ENCODE measurements at regions not wholly inside any gene's neighbourhood (a gene's known extent, or its start where the extent isn't known, plus 50 kb on each side); places are given as distances from the start of the nearest gene placed in this dataset.
"Not testable (repeated sequence)": the region's sequence is repeated elsewhere in the genome, so short reads cannot be mapped to it uniquely, and the experiment has no call there.

GRCh38 chr19:28538579-28538978 is 674.4 kb downstream of the UQCRFS1 start:
- not testable (repeated sequence) for H3K4me3 Mint-ChIP-seq; ATAC-seq (ENCODE audit: low read depth)

DNA sequence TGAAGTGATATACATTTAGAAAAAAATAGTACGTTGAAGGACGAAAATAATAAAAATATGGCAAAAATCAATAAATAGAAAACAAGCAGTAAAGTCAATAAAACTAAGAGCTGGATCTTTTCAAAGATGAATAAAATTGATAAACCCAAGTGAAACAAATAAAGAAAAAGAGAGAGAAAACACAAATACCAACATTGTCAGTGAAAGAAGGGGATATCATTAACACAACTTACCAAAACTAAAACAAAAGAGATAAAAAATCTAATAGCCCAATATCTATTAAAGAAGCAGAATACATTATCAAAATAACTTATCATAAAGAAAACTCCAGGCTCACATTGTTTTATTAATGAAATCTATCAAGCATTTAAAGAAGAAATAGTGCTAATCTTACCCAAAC is 675.1 kb downstream of the UQCRFS1 start:
- ATAC-seq (ENCODE audit: low read depth): no peak
- Mint-ChIP-seq H3K4me3 (no peak overlapping the region), H3K4me1 (peaks cover 2% of the 10 kb centered on the region)

More at GRCh38 chr19:28538579-28538978, 674.4 kb downstream of the UQCRFS1 start:
- H3K9me3 Mint-ChIP-seq; DNase-seq (ENCODE audit: low spot score in 2 of 2); H3K4me1 Mint-ChIP-seq; H3K27me3 Mint-ChIP-seq; H3K27ac Mint-ChIP-seq; H3K36me3 Mint-ChIP-seq: not testable (repeated sequence)

GRCh38 chr19:28537079-28537478 is 675.9 kb downstream of the UQCRFS1 start:
- Mint-ChIP-seq H3K36me3 (no peaks in the 10 kb centered on the region), H3K27ac (no peak overlapping the region), H3K9me3 (peaks cover 11% of the 10 kb centered on the region), H3K4me3 (no peak overlapping the region), H3K4me1 (peaks cover 2% of the 10 kb centered on the region), H3K27me3 (no peaks in the 10 kb centered on the region)
- ATAC-seq (ENCODE audit: low read depth) (no peak), DNase-seq (ENCODE audit: low spot score in 2 of 2) (no peak)

More for the DNA sequence above, 675.1 kb downstream of the UQCRFS1 start:
- no peaks in the 10 kb centered on the region for H3K36me3 Mint-ChIP-seq
- peaks cover 7% of the 10 kb centered on the region for H3K9me3 Mint-ChIP-seq
- H3K27me3 Mint-ChIP-seq: no peaks in the 10 kb centered on the region
- H3K27ac Mint-ChIP-seq: no peak overlapping the region
- no peak for DNase-seq (ENCODE audit: low spot score in 2 of 2)

DNA sequence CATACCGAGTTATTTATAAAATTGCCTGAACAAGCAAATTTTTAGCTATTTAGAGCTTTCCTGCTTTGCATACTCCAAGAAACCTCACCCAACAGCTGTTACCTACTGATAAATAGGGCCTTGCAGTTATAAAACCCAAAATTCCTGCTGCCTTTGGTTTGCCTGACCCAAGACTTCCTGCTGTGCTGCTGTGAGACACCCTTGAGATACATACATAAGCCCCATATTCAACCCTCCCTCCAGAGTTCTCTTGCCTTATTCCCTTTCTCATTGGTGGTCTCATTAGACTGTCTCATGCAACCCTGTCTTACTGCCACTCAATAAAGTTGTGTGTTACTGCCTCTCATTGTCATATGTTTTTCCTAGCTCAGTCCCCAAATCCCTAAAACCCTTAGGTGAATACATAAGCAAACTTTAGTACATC is 677.6 kb downstream of the UQCRFS1 start:
- no peak overlapping the region for H3K27ac Mint-ChIP-seq
- no peaks in the 10 kb centered on the region for H3K27me3 Mint-ChIP-seq
- no peak overlapping the region for H3K4me3 Mint-ChIP-seq
- H3K4me1 Mint-ChIP-seq: peaks cover 2% of the 10 kb centered on the region
- DNase-seq (ENCODE audit: low spot score in 2 of 2) (no peak), ATAC-seq (ENCODE audit: low read depth) (no peak)
- H3K9me3 Mint-ChIP-seq: peaks cover 11% of the 10 kb centered on the region
- no peaks in the 10 kb centered on the region for H3K36me3 Mint-ChIP-seq

GRCh38 chr19:28534766-28535351 is 678.1 kb downstream of the UQCRFS1 start:
- H3K9me3 Mint-ChIP-seq: peaks cover 11% of the 10 kb centered on the region
- no peaks in the 10 kb centered on the region for H3K27me3 Mint-ChIP-seq
- peaks cover 2% of the 10 kb centered on the region for H3K4me1 Mint-ChIP-seq
- DNase-seq (ENCODE audit: low spot score in 2 of 2) (no peak), ATAC-seq (ENCODE audit: low read depth) (no peak)
- H3K36me3 Mint-ChIP-seq: no peaks in the 10 kb centered on the region
- H3K27ac Mint-ChIP-seq: no peak overlapping the region
- no peak overlapping the region for H3K4me3 Mint-ChIP-seq

- Mint-ChIP-seq H3K27me3 (no peaks in the 10 kb centered on the region), H3K4me1 (peaks cover 2% of the 10 kb centered on the region), H3K4me3 (no peak overlapping the region), H3K36me3 (no peaks in the 10 kb centered on the region), H3K27ac (no peak overlapping the region), H3K9me3 (peaks cover 9% of the 10 kb centered on the region)
- ATAC-seq (ENCODE audit: low read depth): no peak
- DNase-seq (ENCODE audit: low spot score in 2 of 2): no peak
Observed at GRCh38 chr19:28532765-28533341, 680.1 kb downstream of the UQCRFS1 start.

- H3K4me3 Mint-ChIP-seq: no peak overlapping the region
- H3K9me3 Mint-ChIP-seq: peaks cover 8% of the 10 kb centered on the region
- ATAC-seq (ENCODE audit: low read depth): no peak
- no peak overlapping the region for H3K27ac Mint-ChIP-seq
- no peaks in the 10 kb centered on the region for H3K36me3 Mint-ChIP-seq
- H3K4me1 Mint-ChIP-seq: peaks cover 2% of the 10 kb centered on the region
- H3K27me3 Mint-ChIP-seq: no peaks in the 10 kb centered on the region
- DNase-seq (ENCODE audit: low spot score in 2 of 2): no peak
Observed at GRCh38 chr19:28531979-28532378, 681.0 kb downstream of the UQCRFS1 start.

DNA sequence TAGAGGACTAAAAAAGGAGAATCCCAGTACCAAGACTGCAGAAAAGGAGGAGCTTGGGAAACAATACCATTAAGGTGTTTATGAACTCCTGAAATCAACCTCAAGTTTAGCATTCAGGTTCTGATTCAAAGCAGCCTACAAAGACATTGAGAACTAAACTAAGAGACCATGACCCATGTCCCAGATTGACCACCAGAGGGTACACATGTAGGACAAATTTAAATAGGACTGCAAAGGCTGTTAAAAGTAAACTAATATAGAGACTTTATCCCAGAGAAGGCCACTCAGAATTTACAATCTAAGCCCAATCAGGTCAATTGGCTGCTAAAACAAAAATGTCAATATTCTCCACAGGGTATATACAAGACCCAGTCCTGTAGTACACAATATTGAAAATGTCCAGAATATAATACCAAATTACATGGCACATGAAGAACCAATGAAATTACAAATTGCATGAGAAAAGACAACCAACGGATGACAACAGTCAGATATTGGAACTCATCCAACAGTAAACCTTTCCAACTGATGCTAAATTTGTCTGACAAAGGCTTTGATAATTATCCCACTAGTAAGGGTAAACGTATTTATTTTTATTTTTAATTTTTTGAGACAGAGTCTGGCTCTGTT is 682.4 kb downstream of the UQCRFS1 start:
- Mint-ChIP-seq H3K4me3 (no peak overlapping the region), H3K9me3 (peaks cover 7% of the 10 kb centered on the region), H3K36me3 (no peaks in the 10 kb centered on the region), H3K4me1 (peaks cover 2% of the 10 kb centered on the region), H3K27ac (no peak overlapping the region), H3K27me3 (no peaks in the 10 kb centered on the region)
- ATAC-seq (ENCODE audit: low read depth) (no peak), DNase-seq (ENCODE audit: low spot score in 2 of 2) (no peak)

- Mint-ChIP-seq H3K27ac (no peak overlapping the region), H3K4me3 (no peak overlapping the region), H3K9me3 (peaks cover 7% of the 10 kb centered on the region), H3K27me3 (no peaks in the 10 kb centered on the region), H3K4me1 (no peaks in the 10 kb centered on the region), H3K36me3 (no peaks in the 10 kb centered on the region)
- DNase-seq (ENCODE audit: low spot score in 2 of 2) (no peak), ATAC-seq (ENCODE audit: low read depth) (no peak)
Observed at GRCh38 chr19:28526038-28526437, 686.9 kb downstream of the UQCRFS1 start.

- H3K4me1 Mint-ChIP-seq: no peaks in the 10 kb centered on the region
- peaks cover 8% of the 10 kb centered on the region for H3K9me3 Mint-ChIP-seq
- H3K27ac Mint-ChIP-seq: no peak overlapping the region
- no peaks in the 10 kb centered on the region for H3K27me3 Mint-ChIP-seq
- H3K4me3 Mint-ChIP-seq: no peak overlapping the region
- DNase-seq (ENCODE audit: low spot score in 2 of 2) (no peak), ATAC-seq (ENCODE audit: low read depth) (no peak)
- no peaks in the 10 kb centered on the region for H3K36me3 Mint-ChIP-seq
Observed at GRCh38 chr19:28523619-28524018, 689.3 kb downstream of the UQCRFS1 start.

GRCh38 chr19:28522545-28522922 is 690.4 kb downstream of the UQCRFS1 start:
- H3K9me3 Mint-ChIP-seq: peaks cover 8% of the 10 kb centered on the region
- H3K4me1 Mint-ChIP-seq: no peaks in the 10 kb centered on the region
- no peak for ATAC-seq (ENCODE audit: low read depth)
- no peak overlapping the region for H3K4me3 Mint-ChIP-seq
- H3K36me3 Mint-ChIP-seq: no peaks in the 10 kb centered on the region
- no peak for DNase-seq (ENCODE audit: low spot score in 2 of 2)
- no peaks in the 10 kb centered on the region for H3K27me3 Mint-ChIP-seq
- H3K27ac Mint-ChIP-seq: no peak overlapping the region

- H3K36me3 Mint-ChIP-seq: no peaks in the 10 kb centered on the region
- no peak overlapping the region for H3K27ac Mint-ChIP-seq
- DNase-seq (ENCODE audit: low spot score in 2 of 2): no peak
- H3K27me3 Mint-ChIP-seq: no peaks in the 10 kb centered on the region
- ATAC-seq (ENCODE audit: low read depth): no peak
- peaks cover 8% of the 10 kb centered on the region for H3K9me3 Mint-ChIP-seq
- H3K4me3 Mint-ChIP-seq: no peak overlapping the region
- no peaks in the 10 kb centered on the region for H3K4me1 Mint-ChIP-seq
Observed at GRCh38 chr19:28521614-28522544, 691.1 kb downstream of the UQCRFS1 start.

GRCh38 chr19:28520998-28521568 is 691.9 kb downstream of the UQCRFS1 start:
- DNase-seq (ENCODE audit: low spot score in 2 of 2): no peak
- H3K27me3 Mint-ChIP-seq: no peaks in the 10 kb centered on the region

More at GRCh38 chr19:28520998-28521568, 691.9 kb downstream of the UQCRFS1 start:
- H3K36me3 Mint-ChIP-seq: no peaks in the 10 kb centered on the region
- H3K4me1 Mint-ChIP-seq: no peaks in the 10 kb centered on the region
- no peak for ATAC-seq (ENCODE audit: low read depth)
- H3K4me3 Mint-ChIP-seq: no peak overlapping the region
- H3K9me3 Mint-ChIP-seq: peaks cover 8% of the 10 kb centered on the region
- H3K27ac Mint-ChIP-seq: no peak overlapping the region

Measured in memory B cell (primary cell).